H1 (cell line): ENCODE measurements at regions not wholly inside any gene's neighbourhood (a gene's known extent, or its start where the extent isn't known, plus 50 kb on each side); places are given as distances from the start of the nearest gene placed in this dataset.

Experiments
- CTCF ChIA-PET: fragments of 300-600 bp; sonication (Branson Sonifier 250); formaldehyde crosslinking; loops from one replicate; lab custom pipeline; 2021; ENCODE audit not compliant: partially characterized antibody; lab: Charles Lee
- POLR2A ChIA-PET: fragments of 300-600 bp; sonication (Branson Sonifier 250); formaldehyde crosslinking; loops from one replicate; lab custom pipeline; 2021; ENCODE audit warnings: inconsistent platforms; ENCODE audit not compliant: partially characterized antibody; lab: Charles Lee
- DNase-seq, 2 experiments: peaks; one replicate each; pipeline versions ENCODE4 v3.0.0 to v3.0.0-alpha.2; 2010 to 2022; ENCODE audit warnings: low spot score in 2 of 2, low read depth in 1 of 2, mixed read lengths in 1 of 2
- FAIRE-seq: peaks from 2 replicates; lab custom pipeline; 2011; peaks lifted over from hg19 to GRCh38; lab: Jason Lieb, UNC
- H2AFZ ChIP-seq: 2 replicates; pipeline ENCODE4 v1.8.1; 2012; ENCODE audit warnings: low read length, inconsistent platforms
- H2AK5ac ChIP-seq: 2 replicates; pipeline ENCODE4 v1.6.1; 2013; ENCODE audit warnings: low read depth, low read length
- H2BK120ac ChIP-seq: replicated peaks from 2 replicates; pipeline ENCODE3; 2013; ENCODE audit warnings: low read depth, low read length, inconsistent platforms
- H2BK12ac ChIP-seq: 2 replicates; pipeline ENCODE4 v1.6.1; 2013; ENCODE audit warnings: low read depth, low read length
- H2BK15ac ChIP-seq: 2 replicates; pipeline ENCODE4 v1.6.1; 2013; ENCODE audit warnings: low read length
- H2BK20ac ChIP-seq: 2 replicates; pipeline ENCODE4 v1.6.1; 2013; ENCODE audit warnings: low read length
- H2BK5ac ChIP-seq: 2 replicates; pipeline ENCODE4 v1.6.1; 2013; ENCODE audit warnings: low read depth, low read length
- H3K14ac ChIP-seq: 2 replicates; pipeline ENCODE4 v1.6.1; 2013; ENCODE audit warnings: inconsistent platforms; ENCODE audit not compliant: insufficient read length
- H3K18ac ChIP-seq: 2 replicates; pipeline ENCODE4 v1.6.1; 2013; ENCODE audit warnings: low read length; ENCODE audit errors: extremely low read depth
- H3K23ac ChIP-seq: 2 replicates; pipeline ENCODE4 v1.6.1; 2013; ENCODE audit warnings: inconsistent platforms; ENCODE audit not compliant: insufficient read length
- H3K23me2 ChIP-seq: 2 replicates; pipeline ENCODE4 v1.6.1; 2013; ENCODE audit warnings: low read depth, low read length
- H3K27ac ChIP-seq: 2 replicates; pipeline ENCODE4 v1.6.1; 2011; ENCODE audit warnings: low read depth, low read length, inconsistent platforms
- H3K27me3 ChIP-seq, 4 experiments: replicated peaks in 1 of 4; 1 replicate in 1 of 4; 2 replicates in 3 of 4; pipeline versions ENCODE4 v1.6.1 to v1.8.1; 2011 to 2013; ENCODE audit warnings: low read length in 3 of 4, mild to moderate bottlenecking in 3 of 4, inconsistent platforms in 2 of 4, mixed read lengths in 2 of 4, moderate library complexity in 1 of 4; ENCODE audit not compliant: control insufficient read depth in 3 of 4, insufficient read depth in 3 of 4; ENCODE audit errors: extremely low read depth in 1 of 4
- H3K36me3 ChIP-seq, 4 experiments: 2 replicates each; pipeline versions ENCODE4 v1.6.1 to v1.8.1; 2011 to 2013; ENCODE audit warnings: mild to moderate bottlenecking in 4 of 4, low read length in 3 of 4, moderate library complexity in 2 of 4, control low read depth in 1 of 4, inconsistent platforms in 1 of 4; ENCODE audit not compliant: insufficient read depth in 4 of 4, control insufficient read depth in 2 of 4
- H3K4ac ChIP-seq: replicated peaks from 2 replicates; pipeline ENCODE3; 2013; ENCODE audit warnings: low read length, low read depth, mixed read lengths, inconsistent platforms; ENCODE audit not compliant: insufficient read length
- H3K4me1 ChIP-seq, 4 experiments: replicated peaks in 1 of 4; 1 replicate in 1 of 4; 2 replicates in 3 of 4; pipeline versions ENCODE4 v1.6.1 to v1.8.1; 2011 to 2013; ENCODE audit warnings: low read length in 3 of 4, inconsistent platforms in 2 of 4, mixed read lengths in 1 of 4; ENCODE audit not compliant: insufficient read depth in 4 of 4, control insufficient read depth in 3 of 4
- H3K4me2 ChIP-seq, 2 experiments: 2 replicates each; pipeline versions ENCODE4 v1.6.1 to v1.8.1; 2011 to 2013; ENCODE audit warnings: low read depth in 2 of 2, low read length in 2 of 2, control low read depth in 1 of 2, inconsistent platforms in 1 of 2, mild to moderate bottlenecking in 1 of 2; ENCODE audit not compliant: insufficient read depth in 1 of 2
- H3K4me3 ChIP-seq, 4 experiments: fragments of 200-600, 300-600 bp in 1 of 4; sonication (generic), shearing (Covaris generic), sonication (Bioruptor Twin) in 1 of 4; 2 replicates each; pipeline versions ENCODE4 v1.5.1 to v1.8.1; 2011 to 2016; ENCODE audit warnings: low read length in 4 of 4, low read depth in 3 of 4, control low read depth in 2 of 4, inconsistent platforms in 2 of 4, mild to moderate bottlenecking in 2 of 4, mixed read lengths in 1 of 4, moderate library complexity in 1 of 4; ENCODE audit not compliant: insufficient read depth in 2 of 4; ENCODE audit errors: extremely low read depth in 1 of 4
- H3K56ac ChIP-seq: replicated peaks from 2 replicates; pipeline ENCODE3; 2013; ENCODE audit warnings: low read depth, mild to moderate bottlenecking, mixed read lengths, low read length, inconsistent platforms; ENCODE audit not compliant: insufficient read length
- H3K79me1 ChIP-seq: 2 replicates; pipeline ENCODE4 v1.6.1; 2013; ENCODE audit warnings: low read depth, low read length, control low read depth
- H3K79me2 ChIP-seq, 2 experiments: 2 replicates each; pipeline versions ENCODE4 v1.6.1 to v1.8.1; 2012 to 2013; ENCODE audit warnings: low read length in 2 of 2, mild to moderate bottlenecking in 2 of 2, inconsistent platforms in 1 of 2; ENCODE audit not compliant: insufficient read depth in 2 of 2, control insufficient read depth in 1 of 2
- H3K9ac ChIP-seq, 4 experiments: replicated peaks in 1 of 4; 1 replicate in 1 of 4; 2 replicates in 3 of 4; pipeline versions ENCODE4 v1.6.1 to v1.8.1; 2011 to 2013; ENCODE audit warnings: low read depth in 3 of 4, low read length in 3 of 4, control low read depth in 2 of 4, mild to moderate bottlenecking in 2 of 4, moderate library complexity in 2 of 4, inconsistent platforms in 1 of 4; ENCODE audit errors: extremely low read depth in 1 of 4
- H3K9me3 ChIP-seq, 2 experiments: 2 replicates each; pipeline versions ENCODE4 v1.6.1 to v1.8.1; 2012 to 2013; ENCODE audit warnings: mild to moderate bottlenecking in 2 of 2, moderate library complexity in 2 of 2, control low read depth in 1 of 2, inconsistent platforms in 1 of 2, low read depth in 1 of 2, low read length in 1 of 2, mixed read lengths in 1 of 2; ENCODE audit not compliant: insufficient read depth in 2 of 2
- H4K20me1 ChIP-seq, 2 experiments: replicated peaks in 1 of 2; 2 replicates each; pipeline versions ENCODE3 to v1.8.1; 2011 to 2013; ENCODE audit warnings: inconsistent platforms in 2 of 2, low read length in 2 of 2, mild to moderate bottlenecking in 1 of 2; ENCODE audit not compliant: insufficient read depth in 2 of 2, control insufficient read depth in 1 of 2
- H4K5ac ChIP-seq: 2 replicates; pipeline ENCODE4 v1.6.1; 2013; ENCODE audit warnings: low read length, low read depth, mixed read lengths, inconsistent platforms; ENCODE audit not compliant: insufficient read length
- H4K8ac ChIP-seq: 2 replicates; pipeline ENCODE4 v1.8.0; 2013; ENCODE audit warnings: mild to moderate bottlenecking, moderate library complexity, low read length, inconsistent platforms; ENCODE audit not compliant: insufficient read depth; ENCODE audit errors: extremely low read depth
- H4K91ac ChIP-seq: replicated peaks from 2 replicates; pipeline ENCODE3; 2013; ENCODE audit warnings: low read length, mixed read lengths, inconsistent platforms; ENCODE audit not compliant: insufficient read length
- CBX8 ChIP-seq: fragments of 300-800, 300-1000 bp; sonication (generic); IDR thresholded peaks from 2 replicates; pipeline ENCODE4 v1.7.1; 2016; ENCODE audit warnings: low read depth, low read length, borderline replicate concordance
- CHD1 ChIP-seq: IDR thresholded peaks from 2 replicates; pipeline ENCODE4 v1.6.1; 2012; ENCODE audit warnings: low read depth, low read length, improper control_type of control experiment
- CREB1 ChIP-seq: IDR thresholded peaks from 2 replicates; pipeline ENCODE4 v1.6.1; 2012; ENCODE audit warnings: inconsistent platforms
- CTBP2 ChIP-seq: IDR thresholded peaks from 2 replicates; pipeline ENCODE4 v1.7.0; 2011; ENCODE audit warnings: borderline replicate concordance, mild to moderate bottlenecking, moderate library complexity, mixed read lengths, low read length; ENCODE audit not compliant: insufficient read depth, insufficient read length
- EZH2 ChIP-seq: fragments of 200-600 bp; sonication (generic); IDR thresholded peaks from 2 replicates; pipeline ENCODE4 v1.7.1; 2012; ENCODE audit warnings: low read depth, mild to moderate bottlenecking, moderate library complexity, low read length, inconsistent platforms; ENCODE audit not compliant: severe bottlenecking
- JUN ChIP-seq: IDR thresholded peaks from 2 replicates; pipeline ENCODE4 v1.6.1; 2011; ENCODE audit warnings: low read depth, mild to moderate bottlenecking, improper control_type of control experiment, low read length
- KDM1A ChIP-seq: fragments of 200-600, 300-600 bp; sonication (generic); IDR thresholded peaks from 2 replicates; pipeline ENCODE4 v1.7.1; 2016; ENCODE audit warnings: mild to moderate bottlenecking, low read length, borderline replicate concordance
- KDM4A ChIP-seq: IDR thresholded peaks from one replicate; pipeline ENCODE4 v1.7.1; 2012; ENCODE audit warnings: low read depth, mild to moderate bottlenecking, moderate library complexity, low read length, inconsistent platforms; ENCODE audit not compliant: severe bottlenecking
- NANOG ChIP-seq: IDR thresholded peaks from 2 replicates; pipeline ENCODE4 v1.6.1; 2011; ENCODE audit warnings: low read length, low read depth, mild to moderate bottlenecking, inconsistent platforms; ENCODE audit not compliant: insufficient read depth, poor library complexity, severe bottlenecking
- NRF1 ChIP-seq: IDR thresholded peaks from 2 replicates; pipeline ENCODE4 v1.6.1; 2011; ENCODE audit warnings: mild to moderate bottlenecking, low read depth, low read length, improper control_type of control experiment
- POLR2AphosphoS5 ChIP-seq: IDR thresholded peaks from 2 replicates; pipeline ENCODE4 v1.6.1; 2011; ENCODE audit warnings: low read depth, low read length
- SP2 ChIP-seq: IDR thresholded peaks from 2 replicates; pipeline ENCODE4 v1.6.1; 2012; ENCODE audit warnings: mild to moderate bottlenecking, low read length, inconsistent platforms
- TAF7 ChIP-seq: optimal IDR thresholded peaks from 2 replicates; pipeline ENCODE3; 2011; ENCODE audit warnings: low read depth, mild to moderate bottlenecking, inconsistent platforms, low read length, moderate library complexity, borderline replicate concordance
- TEAD4 ChIP-seq: IDR thresholded peaks from 2 replicates; pipeline ENCODE4 v1.6.1; 2012; ENCODE audit warnings: low read depth, low read length, inconsistent platforms, mixed read lengths
- TF ChIP-seq, protein P1 (sequence below): IDR thresholded peaks from 2 replicates; pipeline ENCODE4 v1.6.1; 2011; ENCODE audit warnings: low read depth, mild to moderate bottlenecking, low read length; ENCODE audit not compliant: insufficient read depth
- TF ChIP-seq, protein P2 (sequence below): IDR thresholded peaks from 2 replicates; pipeline ENCODE4 v1.6.1; 2012; ENCODE audit warnings: inconsistent platforms

DNA sequence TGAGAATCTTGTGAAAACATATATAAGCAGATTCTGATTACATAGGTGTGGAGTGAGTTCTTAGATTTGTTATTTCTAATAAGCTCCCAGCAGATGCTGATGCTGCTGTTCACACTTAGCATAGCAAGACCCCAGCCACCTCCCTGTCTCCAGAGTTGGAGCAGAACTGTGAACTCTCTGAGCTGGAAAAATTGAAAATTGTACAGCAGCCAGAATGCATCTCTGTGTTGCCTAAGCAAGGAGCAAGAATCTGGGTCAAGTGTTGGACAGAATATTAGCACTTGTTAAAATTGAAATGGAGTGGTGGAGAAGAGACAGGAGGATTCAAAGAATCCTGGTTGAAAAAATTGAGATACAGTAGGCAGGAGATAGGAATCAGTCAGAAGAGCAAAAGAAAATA lies 146.6 kb upstream of the FAM47C start:
- no peak overlapping the region for H2BK12ac ChIP-seq
- H2AFZ ChIP-seq = no peak overlapping the region
- H3K36me3 ChIP-seq = no peaks in the 10 kb centered on the region
- DNase-seq (no peak), FAIRE-seq (no peak)
- H3K4me2 ChIP-seq = no peak overlapping the region
- ChIA-PET CTCF (no interaction called here), POLR2A (no interaction called here)
- H3K79me1 ChIP-seq = no peaks in the 10 kb centered on the region
- H3K4me1 ChIP-seq = no peaks in the 10 kb centered on the region
- H3K27ac ChIP-seq = no peak overlapping the region
- no peak overlapping the region for H2AK5ac ChIP-seq
- H2BK20ac ChIP-seq = no peak overlapping the region
- no peak overlapping the region for H2BK120ac ChIP-seq
- H4K8ac ChIP-seq = no peak overlapping the region
- H4K91ac ChIP-seq = no peak overlapping the region
- H3K27me3 ChIP-seq = no peaks in the 10 kb centered on the region
- no peak overlapping the region for H3K14ac ChIP-seq
- H3K23ac ChIP-seq = no peak overlapping the region
- no peak overlapping the region for H3K4ac ChIP-seq
- no peak overlapping the region for H3K18ac ChIP-seq
- H3K9ac ChIP-seq = no peak overlapping the region
- no peaks in the 10 kb centered on the region for H3K9me3 ChIP-seq
- H2BK5ac ChIP-seq = no peak overlapping the region
- no peak overlapping the region for H3K56ac ChIP-seq
- no peaks in the 10 kb centered on the region for H3K23me2 ChIP-seq
- no peaks in the 10 kb centered on the region for H3K79me2 ChIP-seq
- H4K5ac ChIP-seq = no peak overlapping the region
- no peaks in the 10 kb centered on the region for H4K20me1 ChIP-seq
- H2BK15ac ChIP-seq = no peak overlapping the region
- no peak overlapping the region for H3K4me3 ChIP-seq
- TF ChIP-seq NANOG (no peak), NRF1 (no peak), KDM1A (no peak), POLR2AphosphoS5 (no peak), CBX8 (no peak), KDM4A (no peak), TEAD4 (no peak), CTBP2 (no peak), TAF7 (no peak), JUN (no peak), CREB1 (no peak), CHD1 (no peak), EZH2 (no peak), SP2 (no peak)
- TF ChIP-seq, protein P1, sequence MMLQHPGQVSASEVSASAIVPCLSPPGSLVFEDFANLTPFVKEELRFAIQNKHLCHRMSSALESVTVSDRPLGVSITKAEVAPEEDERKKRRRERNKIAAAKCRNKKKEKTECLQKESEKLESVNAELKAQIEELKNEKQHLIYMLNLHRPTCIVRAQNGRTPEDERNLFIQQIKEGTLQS = no peak
- TF ChIP-seq, protein P2, sequence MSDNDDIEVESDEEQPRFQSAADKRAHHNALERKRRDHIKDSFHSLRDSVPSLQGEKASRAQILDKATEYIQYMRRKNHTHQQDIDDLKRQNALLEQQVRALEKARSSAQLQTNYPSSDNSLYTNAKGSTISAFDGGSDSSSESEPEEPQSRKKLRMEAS = no peak
